DND-41 (cell line): ENCODE measurements at regions not wholly inside any gene's neighbourhood (a gene's known extent, or its start where the extent isn't known, plus 50 kb on each side); places are given as distances from the start of the nearest gene placed in this dataset.

ENCODE experiments used
- ATAC-seq: fragments of 200-7000 bp; cut with Tn5 transposase; 3 replicates; pipeline ENCODE4 v1.9.1; 2021; ENCODE audit warnings: low read depth; ENCODE audit not compliant: insufficient read depth
- DNase-seq: peaks from one replicate; pipeline ENCODE4 v3.0.0-alpha.2; 2020
- H2AFZ ChIP-seq: 2 replicates; pipeline ENCODE4 v1.6.0; 2012; ENCODE audit warnings: low read depth, low read length
- H3K27ac ChIP-seq: 2 replicates; pipeline ENCODE4 v1.5.1; 2012; ENCODE audit warnings: low read length, inconsistent platforms
- H3K27me3 ChIP-seq: fragments of 200-600 bp; sonication (generic); 2 replicates; pipeline ENCODE4 v1.6.0; 2012; ENCODE audit warnings: low read length, mild to moderate bottlenecking, inconsistent platforms; ENCODE audit not compliant: insufficient read depth, poor library complexity
- H3K36me3 ChIP-seq: 2 replicates; pipeline ENCODE4 v1.5.1; 2012; ENCODE audit warnings: low read length, inconsistent platforms; ENCODE audit not compliant: insufficient read depth
- H3K4me1 ChIP-seq: 2 replicates; pipeline ENCODE4 v1.5.1; 2012; ENCODE audit warnings: mild to moderate bottlenecking, low read length; ENCODE audit not compliant: insufficient read depth
- H3K4me2 ChIP-seq: 2 replicates; pipeline ENCODE4 v1.6.0; 2012; ENCODE audit warnings: mild to moderate bottlenecking, moderate library complexity, low read length, inconsistent platforms; ENCODE audit not compliant: insufficient read depth
- H3K4me3 ChIP-seq, 2 experiments: fragments of 200-600 bp in 1 of 2; shearing (Covaris generic) in 1 of 2; 2 replicates each; pipeline ENCODE4 v1.5.1; 2012 to 2016; ENCODE audit warnings: inconsistent platforms in 2 of 2, low read length in 2 of 2, mild to moderate bottlenecking in 2 of 2, low read depth in 1 of 2, moderate library complexity in 1 of 2
- H3K79me2 ChIP-seq: 2 replicates; pipeline ENCODE4 v1.6.0; 2012; ENCODE audit warnings: low read length, inconsistent platforms; ENCODE audit not compliant: insufficient read depth
- H3K9ac ChIP-seq: 2 replicates; pipeline ENCODE4 v1.6.0; 2012; ENCODE audit warnings: low read depth, mild to moderate bottlenecking, inconsistent platforms, low read length, moderate library complexity
- H3K9me3 ChIP-seq: 2 replicates; pipeline ENCODE4 v1.5.1; 2012; ENCODE audit warnings: low read length, moderate library complexity, mild to moderate bottlenecking, inconsistent platforms; ENCODE audit not compliant: insufficient read depth, severe bottlenecking
- H4K20me1 ChIP-seq: 2 replicates; pipeline ENCODE4 v1.6.0; 2012; ENCODE audit warnings: low read length; ENCODE audit not compliant: insufficient read depth
- EZH2 ChIP-seq: IDR thresholded peaks from 3 replicates; pipeline ENCODE4 v1.6.1; 2012; ENCODE audit warnings: borderline replicate concordance, low read depth, mild to moderate bottlenecking, moderate library complexity, low read length, inconsistent platforms; ENCODE audit not compliant: severe bottlenecking
- TF ChIP-seq, protein P1 (sequence below): IDR thresholded peaks from 2 replicates; pipeline ENCODE4 v1.5.1; 2012; ENCODE audit warnings: borderline replicate concordance, low read length, moderate library complexity, mild to moderate bottlenecking; ENCODE audit not compliant: poor library complexity, severe bottlenecking; ENCODE audit errors: extremely low read depth

DNA sequence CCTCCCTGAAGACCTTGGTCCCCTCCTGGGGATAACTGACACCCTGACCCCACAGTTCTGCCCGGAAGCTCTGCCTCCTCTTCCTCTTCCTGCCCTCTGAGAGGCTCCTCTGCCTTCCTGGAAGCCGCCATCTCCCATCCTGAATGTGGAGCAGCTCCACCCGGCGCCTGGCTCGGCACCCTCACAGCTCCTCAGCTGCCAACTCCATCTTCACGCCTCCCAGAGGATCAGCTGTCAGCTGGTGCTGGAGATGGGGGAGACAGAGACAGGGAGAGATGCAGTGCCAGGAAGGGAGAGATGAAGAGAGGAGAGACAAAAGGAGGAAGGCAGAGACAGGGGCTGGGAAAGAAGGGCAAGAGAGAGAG, 210.4 kb upstream of the CSF3R start:
- ATAC-seq = no peak
- peaks cover 18% of the 10 kb centered on the region for H3K27me3 ChIP-seq
- H4K20me1 ChIP-seq = peaks cover 6% of the 10 kb centered on the region; the same call in 1 of the 2 replicates

DNA sequence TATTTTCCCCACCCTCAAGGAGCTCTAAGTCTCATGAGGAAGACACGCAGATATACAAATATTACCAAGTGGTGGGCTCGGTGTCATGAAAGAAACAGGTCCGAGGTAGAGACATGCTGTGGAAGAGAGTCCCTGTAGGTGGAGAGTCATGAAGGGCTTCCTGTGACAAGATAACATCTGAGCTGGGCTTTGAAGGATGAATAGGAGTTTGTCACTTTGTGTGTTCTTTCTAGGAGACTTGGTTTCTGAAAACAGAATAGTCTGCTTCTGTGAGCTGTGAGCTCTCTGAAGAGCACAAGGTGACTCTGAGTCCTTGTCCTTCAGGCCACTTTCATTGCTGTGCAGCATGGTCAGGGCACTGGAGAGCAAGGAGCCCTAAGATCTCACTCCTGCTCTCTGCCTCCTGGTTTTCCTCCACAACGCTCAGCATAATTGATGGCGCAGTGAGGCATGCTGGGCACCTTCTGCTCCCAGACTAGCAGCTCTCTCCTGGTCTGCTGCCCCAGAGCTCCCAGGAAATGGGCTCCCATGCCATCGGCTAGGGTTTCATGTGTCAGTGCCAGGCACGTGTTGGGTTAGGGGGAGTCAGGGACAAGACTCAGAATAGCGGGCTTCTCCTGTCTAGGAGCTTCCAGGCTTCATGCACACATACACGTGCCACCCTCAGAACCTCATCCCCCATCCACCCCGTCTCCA, 209.9 kb upstream of the CSF3R start:
- no peaks in the 10 kb centered on the region for H3K4me1 ChIP-seq
- peaks cover 16% of the 10 kb centered on the region for H3K27me3 ChIP-seq
- no peak overlapping the region for H3K4me3 ChIP-seq
- TF ChIP-seq EZH2 = no peak
- TF ChIP-seq, protein P1, sequence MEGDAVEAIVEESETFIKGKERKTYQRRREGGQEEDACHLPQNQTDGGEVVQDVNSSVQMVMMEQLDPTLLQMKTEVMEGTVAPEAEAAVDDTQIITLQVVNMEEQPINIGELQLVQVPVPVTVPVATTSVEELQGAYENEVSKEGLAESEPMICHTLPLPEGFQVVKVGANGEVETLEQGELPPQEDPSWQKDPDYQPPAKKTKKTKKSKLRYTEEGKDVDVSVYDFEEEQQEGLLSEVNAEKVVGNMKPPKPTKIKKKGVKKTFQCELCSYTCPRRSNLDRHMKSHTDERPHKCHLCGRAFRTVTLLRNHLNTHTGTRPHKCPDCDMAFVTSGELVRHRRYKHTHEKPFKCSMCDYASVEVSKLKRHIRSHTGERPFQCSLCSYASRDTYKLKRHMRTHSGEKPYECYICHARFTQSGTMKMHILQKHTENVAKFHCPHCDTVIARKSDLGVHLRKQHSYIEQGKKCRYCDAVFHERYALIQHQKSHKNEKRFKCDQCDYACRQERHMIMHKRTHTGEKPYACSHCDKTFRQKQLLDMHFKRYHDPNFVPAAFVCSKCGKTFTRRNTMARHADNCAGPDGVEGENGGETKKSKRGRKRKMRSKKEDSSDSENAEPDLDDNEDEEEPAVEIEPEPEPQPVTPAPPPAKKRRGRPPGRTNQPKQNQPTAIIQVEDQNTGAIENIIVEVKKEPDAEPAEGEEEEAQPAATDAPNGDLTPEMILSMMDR = no peak
- H4K20me1 ChIP-seq = peaks cover 6% of the 10 kb centered on the region; the same call in 1 of the 2 replicates
- no peak overlapping the region for H2AFZ ChIP-seq
- H3K36me3 ChIP-seq = no peaks in the 10 kb centered on the region
- no peak overlapping the region for H3K4me2 ChIP-seq
- no peak for DNase-seq
- ATAC-seq = no peak
- no peaks in the 10 kb centered on the region for H3K9me3 ChIP-seq
- H3K27ac ChIP-seq = no peak overlapping the region
- no peaks in the 10 kb centered on the region for H3K79me2 ChIP-seq
- no peak overlapping the region for H3K9ac ChIP-seq

More for the DNA sequence above, 210.4 kb upstream of the CSF3R start:
- H3K4me3 ChIP-seq = no peak overlapping the region
- no peaks in the 10 kb centered on the region for H3K9me3 ChIP-seq
- no peak overlapping the region for H3K4me2 ChIP-seq
- H3K79me2 ChIP-seq = no peaks in the 10 kb centered on the region
- H3K9ac ChIP-seq = no peak overlapping the region
- no peak for TF ChIP-seq EZH2
- TF ChIP-seq, protein P1 = no peak
- H3K4me1 ChIP-seq = no peaks in the 10 kb centered on the region
- no peak overlapping the region for H2AFZ ChIP-seq
- no peaks in the 10 kb centered on the region for H3K36me3 ChIP-seq
- H3K27ac ChIP-seq = no peak overlapping the region
- DNase-seq = no peak

- Histone ChIP-seq H3K9ac (no peak overlapping the region), H3K4me1 (no peaks in the 10 kb centered on the region), H3K27ac (no peak overlapping the region), H3K4me3 (no peak overlapping the region), H3K27me3 (peaks cover 16% of the 10 kb centered on the region), H4K20me1 (peaks cover 6% of the 10 kb centered on the region; the same call in 1 of the 2 replicates), H3K79me2 (no peaks in the 10 kb centered on the region), H2AFZ (no peak overlapping the region), H3K36me3 (no peaks in the 10 kb centered on the region), H3K4me2 (no peak overlapping the region), H3K9me3 (no peaks in the 10 kb centered on the region)
- TF ChIP-seq EZH2 = no peak
- TF ChIP-seq, protein P1 = no peak
- ATAC-seq (no peak), DNase-seq (no peak)
Observed at GRCh38 chr1:36691374-36691773, 208.7 kb upstream of the CSF3R start.
